Erythroblast (primary cell): ENCODE measurements at regions not wholly inside any gene's neighbourhood (a gene's known extent, or its start where the extent isn't known, plus 50 kb on each side); places are given as distances from the start of the nearest gene placed in this dataset.
"Not testable (repeated sequence)": the region's sequence is repeated elsewhere in the genome, so short reads cannot be mapped to it uniquely, and the experiment has no call there.

Experiments
- DNase-seq, 2 experiments: peaks; one replicate each; lab custom pipeline; 2025; lab: John Stamatoyannopoulos, UW
- GATA1 ChIP-seq: IDR thresholded peaks from 2 replicates; pipeline ENCODE4 v1.6.1; 2011; ENCODE audit warnings: low read depth, mild to moderate bottlenecking, control low read depth, low read length, moderate library complexity
- POLR2A ChIP-seq: IDR thresholded peaks from 2 replicates; pipeline ENCODE4 v1.6.1; 2011; ENCODE audit warnings: mild to moderate bottlenecking, low read length

GRCh38 chr4:8727546-8728510, 135.3 kb downstream of the CPZ start:
- no peak for DNase-seq
- TF ChIP-seq POLR2A (no peak), GATA1 (no peak)

GRCh38 chr4:8727131-8727530, 134.6 kb downstream of the CPZ start:
- TF ChIP-seq POLR2A (no peak), GATA1 (no peak)
- no peak for DNase-seq

GRCh38 chr4:8726344-8726851, 133.8 kb downstream of the CPZ start:
- TF ChIP-seq POLR2A (no peak), GATA1 (no peak)
- DNase-seq, result no peak

GRCh38 chr4:8725845-8726244, 133.3 kb downstream of the CPZ start:
- TF ChIP-seq POLR2A, result no peak
- no peak for TF ChIP-seq GATA1
- DNase-seq, result no peak

GRCh38 chr4:8725071-8725841, 132.7 kb downstream of the CPZ start:
- no peak for TF ChIP-seq POLR2A
- TF ChIP-seq GATA1, result no peak
- DNase-seq, result no peak

- no peak for DNase-seq
- TF ChIP-seq POLR2A (no peak), GATA1 (no peak)
Measured at GRCh38 chr4:8724436-8725070, 132.0 kb downstream of the CPZ start.

- DNase-seq, result no peak
- TF ChIP-seq POLR2A, result no peak
- TF ChIP-seq GATA1, result no peak
Measured at GRCh38 chr4:8723222-8723980, 130.8 kb downstream of the CPZ start.

- no peak for TF ChIP-seq POLR2A
- TF ChIP-seq GATA1, result no peak
- no peak for DNase-seq
Measured at GRCh38 chr4:8722556-8722955, 130.0 kb downstream of the CPZ start.

GRCh38 chr4:8721621-8722020, 129.1 kb downstream of the CPZ start:
- no peak for DNase-seq

GRCh38 chr4:8719421-8719820, 126.9 kb downstream of the CPZ start:
- DNase-seq, result no peak
- TF ChIP-seq POLR2A, result no peak
- no peak for TF ChIP-seq GATA1

More at GRCh38 chr4:8721621-8722020, 129.1 kb downstream of the CPZ start:
- TF ChIP-seq POLR2A (no peak), GATA1 (no peak)

GRCh38 chr4:8717470-8717869, 124.9 kb downstream of the CPZ start:
- DNase-seq, result not testable (repeated sequence)

GRCh38 chr4:8710946-8711345, 118.4 kb downstream of the CPZ start:
- TF ChIP-seq GATA1 (no peak), POLR2A (no peak)
- no peak for DNase-seq

- no peak for TF ChIP-seq POLR2A
- no peak for TF ChIP-seq GATA1
- no peak for DNase-seq
Measured at GRCh38 chr4:8710416-8710815, 117.9 kb downstream of the CPZ start.
